ENCODE measurements at regions not wholly inside any gene's neighbourhood (a gene's known extent, or its start where the extent isn't known, plus 50 kb on each side); places are given as distances from the start of the nearest gene placed in this dataset.
"Not testable (repeated sequence)": the region's sequence is repeated elsewhere in the genome, so short reads cannot be mapped to it uniquely, and the experiment has no call there.

DNA sequence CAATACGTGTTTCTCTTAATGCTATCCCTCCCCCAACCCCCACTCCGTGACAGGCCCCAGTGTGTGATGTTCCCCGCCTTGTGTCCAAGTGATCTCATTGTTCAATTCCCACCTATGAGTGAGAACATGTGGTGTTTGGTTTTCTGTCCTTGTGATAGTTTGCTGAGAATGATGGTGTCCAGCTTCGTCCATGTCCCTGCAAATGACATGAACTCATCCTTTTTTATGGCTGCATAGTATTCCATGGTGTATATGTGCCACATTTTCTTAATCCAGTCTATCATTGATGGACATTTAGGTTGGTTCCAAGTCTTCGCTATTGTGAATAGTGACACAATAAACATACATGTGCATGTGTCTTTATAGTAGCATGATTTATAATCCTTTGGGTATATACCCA, 52.5 kb downstream of the KIAA0408 start:
- H3K9me3 ChIP-seq; H3K27ac ChIP-seq; H3K4me1 ChIP-seq; H3K27me3 ChIP-seq; H3K4me3 ChIP-seq; intact Hi-C loops (cut with DNase I; ENCODE audit: low total_unique reads); H3K36me3 ChIP-seq; DNase-seq: not testable (repeated sequence)

- Histone ChIP-seq H3K4me1 (no peaks in the 10 kb centered on the region), H3K4me3 (no peak overlapping the region), H3K27me3 (no peaks in the 10 kb centered on the region), H3K27ac (no peak overlapping the region), H3K36me3 (no peaks in the 10 kb centered on the region), H3K9me3 (no peaks in the 10 kb centered on the region)
- TF ChIP-seq, protein P1, sequence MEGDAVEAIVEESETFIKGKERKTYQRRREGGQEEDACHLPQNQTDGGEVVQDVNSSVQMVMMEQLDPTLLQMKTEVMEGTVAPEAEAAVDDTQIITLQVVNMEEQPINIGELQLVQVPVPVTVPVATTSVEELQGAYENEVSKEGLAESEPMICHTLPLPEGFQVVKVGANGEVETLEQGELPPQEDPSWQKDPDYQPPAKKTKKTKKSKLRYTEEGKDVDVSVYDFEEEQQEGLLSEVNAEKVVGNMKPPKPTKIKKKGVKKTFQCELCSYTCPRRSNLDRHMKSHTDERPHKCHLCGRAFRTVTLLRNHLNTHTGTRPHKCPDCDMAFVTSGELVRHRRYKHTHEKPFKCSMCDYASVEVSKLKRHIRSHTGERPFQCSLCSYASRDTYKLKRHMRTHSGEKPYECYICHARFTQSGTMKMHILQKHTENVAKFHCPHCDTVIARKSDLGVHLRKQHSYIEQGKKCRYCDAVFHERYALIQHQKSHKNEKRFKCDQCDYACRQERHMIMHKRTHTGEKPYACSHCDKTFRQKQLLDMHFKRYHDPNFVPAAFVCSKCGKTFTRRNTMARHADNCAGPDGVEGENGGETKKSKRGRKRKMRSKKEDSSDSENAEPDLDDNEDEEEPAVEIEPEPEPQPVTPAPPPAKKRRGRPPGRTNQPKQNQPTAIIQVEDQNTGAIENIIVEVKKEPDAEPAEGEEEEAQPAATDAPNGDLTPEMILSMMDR (IDR thresholded peaks at IDR 0.05): no peak
- intact Hi-C loops (cut with DNase I; ENCODE audit: low total_unique reads): no loop called here
- DNase-seq: no peak
Observed at GRCh38 chr6:127406122-127406521, 53.1 kb downstream of the KIAA0408 start.

DNA sequence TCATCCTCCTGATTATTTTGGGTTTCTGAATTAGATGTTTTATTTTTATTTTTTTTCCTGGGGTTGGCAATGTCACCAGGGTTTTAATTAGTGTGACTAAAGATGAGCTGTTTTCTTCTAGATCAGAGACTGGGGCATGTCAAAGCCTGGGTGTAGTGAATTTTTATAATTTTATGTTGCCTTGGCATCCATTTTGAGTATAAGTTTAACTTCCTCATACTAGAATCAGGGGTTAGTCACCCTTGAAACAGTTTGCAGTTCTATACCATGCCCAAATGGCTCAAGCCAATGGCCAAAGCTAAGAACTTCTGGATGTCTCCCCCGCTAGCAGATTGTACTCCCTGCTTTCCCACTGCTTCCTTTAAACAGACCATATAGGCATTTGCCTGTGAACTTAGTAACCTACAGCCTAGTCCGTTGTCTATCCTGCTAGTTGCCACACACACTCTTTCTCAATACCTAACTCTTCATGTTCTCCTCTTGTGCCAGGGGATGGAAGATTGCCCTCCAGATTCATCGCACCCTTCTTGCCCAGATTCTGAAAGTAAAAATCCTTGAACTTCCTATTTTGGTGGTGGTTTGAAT, 54.5 kb downstream of the KIAA0408 start:
- intact Hi-C loops (cut with DNase I; ENCODE audit: low total_unique reads): no loop called here

DNA sequence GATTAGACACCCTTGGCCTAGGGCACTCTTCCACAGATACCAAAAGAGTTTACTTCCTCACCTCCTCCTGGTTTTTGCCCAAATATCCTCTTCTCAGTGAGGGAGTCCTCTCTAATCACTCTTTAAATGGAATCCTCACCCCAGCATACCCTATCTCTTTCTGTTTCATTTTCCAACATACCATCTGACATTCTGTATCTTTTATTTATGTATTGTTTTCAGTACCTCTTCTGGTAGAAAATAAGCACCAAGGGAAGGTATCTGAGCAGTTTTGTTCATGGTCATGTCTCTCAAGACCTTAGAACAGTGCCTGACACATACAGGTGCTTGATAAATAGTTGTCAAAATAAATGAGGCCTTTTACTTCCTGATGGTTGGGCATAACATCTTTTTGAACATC, 55.1 kb downstream of the KIAA0408 start:
- intact Hi-C loops (cut with DNase I; ENCODE audit: low total_unique reads): no loop called here
- H3K27ac ChIP-seq: no peak overlapping the region
- TF ChIP-seq, protein P1 (IDR thresholded peaks at IDR 0.05): no peak

More for the DNA sequence above, 54.5 kb downstream of the KIAA0408 start:
- Histone ChIP-seq H3K4me3 (no peak overlapping the region), H3K27me3 (no peaks in the 10 kb centered on the region), H3K9me3 (no peaks in the 10 kb centered on the region), H3K4me1 (no peaks in the 10 kb centered on the region), H3K36me3 (no peaks in the 10 kb centered on the region), H3K27ac (no peak overlapping the region)
- TF ChIP-seq, protein P1 (IDR thresholded peaks at IDR 0.05): no peak
- no peak for DNase-seq

DNA sequence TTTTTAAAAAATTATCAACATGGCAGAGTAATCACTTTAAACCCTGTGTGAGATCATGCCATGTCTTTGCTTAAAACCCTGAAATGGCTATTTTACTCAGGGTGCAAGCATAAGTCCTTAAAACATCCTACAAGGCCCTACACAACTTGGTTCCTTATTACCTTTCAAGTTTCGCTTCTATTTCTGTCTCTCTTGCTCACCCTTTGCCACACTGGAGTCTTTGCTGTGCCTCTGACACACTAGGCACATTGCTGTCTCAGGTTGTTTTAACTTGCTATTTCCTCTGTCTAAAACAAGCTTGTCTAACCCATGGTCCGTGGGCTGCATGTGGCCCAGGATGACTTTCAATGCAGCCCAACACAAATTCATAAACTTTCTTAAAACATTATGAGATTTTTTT, 55.6 kb downstream of the KIAA0408 start:
- intact Hi-C loops (cut with DNase I; ENCODE audit: low total_unique reads): no loop called here
- peaks cover 0 to 4% (median 0%) of the 10 kb centered on the region in 4 donors for H3K4me1 ChIP-seq
- H3K27ac ChIP-seq: no peak overlapping the region
- DNase-seq: no peak
- H3K9me3 ChIP-seq: no peaks in the 10 kb centered on the region
- H3K36me3 ChIP-seq: no peaks in the 10 kb centered on the region
- H3K4me3 ChIP-seq: no peak overlapping the region
- H3K27me3 ChIP-seq: no peaks in the 10 kb centered on the region
- TF ChIP-seq, protein P1 (IDR thresholded peaks at IDR 0.05): no peak

More for the DNA sequence above, 55.1 kb downstream of the KIAA0408 start:
- Histone ChIP-seq H3K36me3 (no peaks in the 10 kb centered on the region), H3K9me3 (no peaks in the 10 kb centered on the region), H3K4me1 (no peaks in the 10 kb centered on the region), H3K4me3 (no peak overlapping the region), H3K27me3 (no peaks in the 10 kb centered on the region)
- DNase-seq: no peak

DNA sequence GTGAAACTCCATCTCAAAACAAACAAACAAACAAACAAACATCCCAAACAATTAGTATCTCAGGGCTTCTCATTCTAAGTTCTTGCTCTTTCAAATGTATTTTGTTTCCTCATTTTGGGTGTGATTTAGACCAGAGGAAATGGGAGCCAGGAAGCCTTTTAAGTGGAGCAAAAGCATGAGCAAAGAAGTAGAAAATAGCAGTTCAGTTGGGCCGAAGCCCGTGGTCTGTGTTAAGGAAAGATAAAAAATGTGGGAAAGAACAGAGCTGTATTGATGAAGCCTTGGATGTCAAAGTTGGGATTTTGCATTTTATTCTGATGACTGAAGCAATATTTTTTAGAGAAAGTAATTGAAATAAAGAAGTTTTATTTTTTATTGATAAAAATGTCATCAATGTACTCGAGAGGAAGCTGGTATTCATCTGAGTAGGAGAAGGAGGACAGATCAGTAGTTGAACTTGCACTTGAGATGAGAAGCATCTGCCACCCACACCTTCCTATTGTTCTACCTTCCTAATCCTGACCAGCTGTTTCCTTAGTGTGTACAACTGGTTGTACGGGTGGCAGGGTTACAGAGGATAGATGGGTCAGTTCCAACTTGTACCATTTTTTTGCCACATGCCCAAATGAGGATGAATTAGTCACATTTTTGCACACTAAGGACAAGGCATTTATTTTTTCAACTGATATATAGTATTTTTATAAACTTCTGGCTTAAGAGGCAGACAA, 56.1 kb downstream of the KIAA0408 start:
- no peaks in the 10 kb centered on the region for H3K36me3 ChIP-seq
- no peaks in the 10 kb centered on the region for H3K9me3 ChIP-seq
- intact Hi-C loops (cut with DNase I; ENCODE audit: low total_unique reads): no loop called here
- no peaks in the 10 kb centered on the region for H3K27me3 ChIP-seq
- TF ChIP-seq, protein P1 (IDR thresholded peaks at IDR 0.05): no peak
- DNase-seq: no peak
- peaks cover 0 to 10% (median 0%) of the 10 kb centered on the region in 4 donors for H3K4me1 ChIP-seq
- no peak overlapping the region for H3K4me3 ChIP-seq
- no peak overlapping the region for H3K27ac ChIP-seq
